HEK293 (cell line): ENCODE measurements at regions not wholly inside any gene's neighbourhood (a gene's known extent, or its start where the extent isn't known, plus 50 kb on each side); places are given as distances from the start of the nearest gene placed in this dataset.

Experiments used
- CTCF ChIA-PET: fragments of 350-600 bp; formaldehyde crosslinking; extraction: SDS; loops from one replicate; lab custom pipeline; 2021; ENCODE audit warnings: antibody characterized with exemption; lab: Yijun Ruan, JAX
- POLR2A ChIA-PET: fragments of 300-600 bp; formaldehyde crosslinking; extraction: SDS; loops from one replicate; lab custom pipeline; 2020; ENCODE audit warnings: antibody characterized with exemption, inconsistent platforms; lab: Yijun Ruan, JAX
- H3K27ac ChIP-seq: fragments of 200-500 bp; sonication (Bioruptor generic); 2 replicates; pipeline ENCODE4 v1.5.1; 2014; ENCODE audit warnings: low read depth, low read length, control low read depth, inconsistent platforms; ENCODE audit errors: extremely low read depth
- H3K36me3 ChIP-seq, 2 experiments: fragments of 200-500 bp in 1 of 2; sonication (Bioruptor generic) in 1 of 2; 1 replicate in 1 of 2; 2 replicates in 1 of 2; pipeline ENCODE4 v1.5.1; 2014 to 2017; ENCODE audit warnings: inconsistent platforms in 2 of 2, low read length in 2 of 2; ENCODE audit not compliant: control insufficient read depth in 2 of 2, insufficient read depth in 1 of 2
- H3K4me1 ChIP-seq: fragments of 200-500 bp; sonication (Bioruptor generic); 2 replicates; pipeline ENCODE4 v1.5.1; 2014; ENCODE audit warnings: mild to moderate bottlenecking, low read length, inconsistent platforms; ENCODE audit not compliant: control insufficient read depth, insufficient read depth
- H3K4me3 ChIP-seq: 2 replicates; pipeline ENCODE4 v1.5.1; 2011; ENCODE audit warnings: low read depth, mild to moderate bottlenecking, control low read depth, low read length, moderate library complexity
- H3K9me3 ChIP-seq: fragments of 200-500 bp; sonication (Bioruptor generic); 2 replicates; pipeline ENCODE4 v1.5.1; 2014; ENCODE audit warnings: low read depth, low read length, inconsistent platforms; ENCODE audit not compliant: control insufficient read depth, insufficient read depth
- BCL6B ChIP-seq: fragments of 450-650 bp; formaldehyde crosslinking; IDR thresholded peaks from 2 replicates; pipeline ENCODE4 v1.5.1; 2017; ENCODE audit warnings: missing biosample characterization, missing genetic modification characterization
- HOXC10 ChIP-seq: sonication (generic); formaldehyde crosslinking; IDR thresholded peaks from 2 replicates; pipeline ENCODE4 v1.8.1; 2023; ENCODE audit warnings: mild to moderate bottlenecking, missing genetic modification reagents
- SETDB1 ChIP-seq: IDR thresholded peaks from one replicate; pipeline ENCODE4 v1.6.1; 2017; ENCODE audit warnings: mild to moderate bottlenecking, low read length, moderate library complexity, mixed read lengths; ENCODE audit not compliant: insufficient read length
- SP3 ChIP-seq: fragments of 450-650 bp; formaldehyde crosslinking; IDR thresholded peaks from 2 replicates; pipeline ENCODE4 v1.5.1; 2016; ENCODE audit warnings: missing biosample characterization, missing genetic modification characterization
- TCF7L2 ChIP-seq: IDR thresholded peaks from 2 replicates; pipeline ENCODE4 v1.6.1; 2011; ENCODE audit warnings: low read depth, mild to moderate bottlenecking, inconsistent platforms, low read length, moderate library complexity, borderline replicate concordance
- YY2 ChIP-seq: fragments of 450-650 bp; formaldehyde crosslinking; IDR thresholded peaks from 2 replicates; pipeline ENCODE4 v1.5.1; 2016; ENCODE audit warnings: missing biosample characterization, missing genetic modification characterization
- ZBTB10 ChIP-seq: fragments of 450-650 bp; formaldehyde crosslinking; IDR thresholded peaks from 2 replicates; pipeline ENCODE4 v1.5.1; 2016; ENCODE audit warnings: missing biosample characterization, missing genetic modification characterization
- ZNF292 ChIP-seq: fragments of 450-650 bp; formaldehyde crosslinking; IDR thresholded peaks from 2 replicates; pipeline ENCODE4 v1.5.1; 2016; ENCODE audit warnings: low read depth, missing biosample characterization, missing genetic modification characterization, borderline replicate concordance
- ZNF302 ChIP-seq: fragments of 450-650 bp; formaldehyde crosslinking; IDR thresholded peaks from 2 replicates; pipeline ENCODE4 v1.5.1; 2016; ENCODE audit warnings: missing biosample characterization, missing genetic modification characterization, low read depth
- ZNF362 ChIP-seq: fragments of 450-650 bp; formaldehyde crosslinking; IDR thresholded peaks from 2 replicates; pipeline ENCODE4 v1.5.1; 2016; ENCODE audit warnings: missing biosample characterization, missing genetic modification characterization
- ZNF366 ChIP-seq: fragments of 450-650 bp; formaldehyde crosslinking; conservative IDR thresholded peaks from 2 replicates; pipeline ENCODE4 v1.5.1; 2016; ENCODE audit warnings: missing biosample characterization, missing genetic modification characterization
- ZNF391 ChIP-seq: fragments of 450-650 bp; formaldehyde crosslinking; IDR thresholded peaks from 2 replicates; pipeline ENCODE4 v1.5.1; 2016; ENCODE audit warnings: low read depth, missing biosample characterization, missing genetic modification characterization, borderline replicate concordance
- ZNF518A ChIP-seq: fragments of 450-650 bp; formaldehyde crosslinking; conservative IDR thresholded peaks from 2 replicates; pipeline ENCODE4 v1.5.1; 2016; ENCODE audit warnings: low read depth, missing biosample characterization, missing genetic modification characterization
- ZNF544 ChIP-seq: fragments of 450-650 bp; formaldehyde crosslinking; IDR thresholded peaks from 2 replicates; pipeline ENCODE4 v1.5.0; 2017; ENCODE audit warnings: missing biosample characterization, missing genetic modification characterization
- ZNF600 ChIP-seq: fragments of 450-650 bp; formaldehyde crosslinking; IDR thresholded peaks from 2 replicates; pipeline ENCODE4 v1.5.1; 2016; ENCODE audit warnings: missing biosample characterization, missing genetic modification characterization
- ZNF670 ChIP-seq: fragments of 450-650 bp; formaldehyde crosslinking; IDR thresholded peaks from 2 replicates; pipeline ENCODE4 v1.5.1; 2016; ENCODE audit warnings: missing biosample characterization, missing genetic modification characterization, low read depth
- ZNF701 ChIP-seq: fragments of 450-650 bp; formaldehyde crosslinking; IDR thresholded peaks from 2 replicates; pipeline ENCODE4 v1.5.1; 2016; ENCODE audit warnings: missing biosample characterization, missing genetic modification characterization
- ZNF747 ChIP-seq: fragments of 450-650 bp; formaldehyde crosslinking; IDR thresholded peaks from 2 replicates; pipeline ENCODE4 v1.5.1; 2016; ENCODE audit warnings: missing biosample characterization, missing genetic modification characterization
- ZNF777 ChIP-seq: fragments of 450-650 bp; formaldehyde crosslinking; IDR thresholded peaks from 2 replicates; pipeline ENCODE4 v1.5.1; 2017; ENCODE audit warnings: missing biosample characterization, missing genetic modification characterization, borderline replicate concordance

- POLR2A ChIA-PET = no interaction called here
- Histone ChIP-seq H3K9me3 (no peaks in the 10 kb centered on the region), H3K4me3 (no peak overlapping the region), H3K27ac (no peak overlapping the region), H3K36me3 (no peaks in the 10 kb centered on the region), H3K4me1 (no peaks in the 10 kb centered on the region)
- TF ChIP-seq ZNF362 (tag by site-specific recombination) = no peak
- TF ChIP-seq YY2 (tag by site-specific recombination) = no peak
- no peak for TF ChIP-seq ZNF777 (tag by site-specific recombination)
- no peak for TF ChIP-seq SP3
- TF ChIP-seq ZNF747 (tag by site-specific recombination) = no peak
- TF ChIP-seq ZNF391 (tag by site-specific recombination) = no peak
- TF ChIP-seq HOXC10 (CRISPR knock-in tag) = no peak
- TF ChIP-seq ZNF292 = no peak
- TF ChIP-seq ZNF366 (tag by site-specific recombination) = no peak
- no peak for TF ChIP-seq ZNF544
- TF ChIP-seq ZNF518A = no peak
- TF ChIP-seq ZNF701 (tag by site-specific recombination) = no peak
- CTCF ChIA-PET = interaction anchor here (1.0 kb wide), 2 partner anchors 12 to 1704 kb away, joined by 3 read pairs; no protein-coding TSS in a partner anchor
Observed at GRCh38 chr20:41704896-41705295, 86.7 kb upstream of the CHD6 start.

GRCh38 chr20:41702647-41703046 is 84.5 kb upstream of the CHD6 start:
- Histone ChIP-seq H3K4me1 (no peaks in the 10 kb centered on the region), H3K27ac (no peak overlapping the region), H3K4me3 (no peak overlapping the region), H3K36me3 (no peaks in the 10 kb centered on the region), H3K9me3 (no peaks in the 10 kb centered on the region)
- ChIA-PET POLR2A (no interaction called here), CTCF (interaction anchor here (1.6 kb wide), 1 partner anchor 9 kb away, joined by 6 read pairs; no protein-coding TSS in a partner anchor)
- no peak for TF ChIP-seq BCL6B (tag by site-specific recombination)
- no peak for TF ChIP-seq ZNF600 (tag by site-specific recombination)
- no peak for TF ChIP-seq ZNF670 (tag by site-specific recombination)
- TF ChIP-seq ZNF302 (tag by site-specific recombination) = no peak
- no peak for TF ChIP-seq ZBTB10
- no peak for TF ChIP-seq TCF7L2
- no peak for TF ChIP-seq SETDB1
